Transverse colon (tissue), 4 donors: ENCODE measurements at regions not wholly inside any gene's neighbourhood (a gene's known extent, or its start where the extent isn't known, plus 50 kb on each side); places are given as distances from the start of the nearest gene placed in this dataset.
"Not testable (repeated sequence)": the region's sequence is repeated elsewhere in the genome, so short reads cannot be mapped to it uniquely, and the experiment has no call there.

Experiments
- DNase-seq: peaks from one replicate; pipeline ENCODE4 v3.0.0-alpha.2; 2019
- H3K27ac ChIP-seq, 4 donors: fragments of 200-600 bp; sonication (generic); 2 replicates each; pipeline ENCODE4 v1.5.1; 2016 to 2018; ENCODE audit warnings: inconsistent platforms in 4 of 4
- H3K27me3 ChIP-seq: fragments of 200-600 bp; sonication (generic); 2 replicates; pipeline ENCODE4 v1.5.1; 2017; ENCODE audit warnings: inconsistent platforms
- H3K36me3 ChIP-seq, 4 donors: fragments of 200-600 bp; sonication (generic); 2 replicates each; pipeline ENCODE4 v1.5.1; 2017 to 2019; ENCODE audit warnings: inconsistent platforms in 4 of 4
- H3K4me1 ChIP-seq, 4 donors: fragments of 200-600 bp; sonication (generic); 2 replicates each; pipeline ENCODE4 v1.5.1; 2017 to 2020; ENCODE audit warnings: inconsistent platforms in 4 of 4
- H3K4me3 ChIP-seq, 4 donors: fragments of 200-600 bp; sonication (generic); 1 replicate in 1 of 4; 2 replicates in 3 of 4; pipeline versions ENCODE4 v1.5.1 to v1.6.1; 2017 to 2019; ENCODE audit warnings: inconsistent platforms in 4 of 4
- H3K9me3 ChIP-seq, 2 donors: fragments of 200-600 bp; sonication (generic); 2 replicates each; pipeline ENCODE4 v1.5.1; 2017 to 2019; ENCODE audit warnings: inconsistent platforms in 2 of 2
- CTCF ChIP-seq, 5 experiments: fragments of 200-600 bp in 3 of 5; fragments of 450-650 bp in 2 of 5; sonication (generic) in 3 of 5; IDR thresholded peaks; 1 replicate in 2 of 5; 2 replicates in 3 of 5; pipeline ENCODE4 v1.5.1; 2016 to 2017; ENCODE audit warnings: antibody characterized with exemption in 5 of 5, inconsistent platforms in 3 of 5, mild to moderate bottlenecking in 2 of 5, moderate library complexity in 1 of 5
- EP300 ChIP-seq: sonication (generic); formaldehyde crosslinking; IDR thresholded peaks from one replicate; pipeline ENCODE4 v1.6.1; 2017; ENCODE audit warnings: antibody characterized with exemption, low read depth
- POLR2A ChIP-seq: fragments of 450-650 bp; IDR thresholded peaks from one replicate; pipeline ENCODE4 v1.6.1; 2016; ENCODE audit warnings: antibody characterized with exemption, mild to moderate bottlenecking, moderate library complexity
- POLR2AphosphoS5 ChIP-seq, 3 donors: sonication (generic); formaldehyde crosslinking; IDR thresholded peaks; one replicate each; pipeline ENCODE4 v1.6.1; 2016; ENCODE audit warnings: antibody characterized with exemption in 3 of 3
- WGBS, 2 donors: methylation state at CpG; one replicate each; pipeline ENCODE4 v1.1.5; 2018; ENCODE audit warnings: low coverage in 1 of 2; 5-methylcytosine and 5-hydroxymethylcytosine counted together
- in situ Hi-C, 4 donors: fragments of 200-750 bp; cut with MboI; loops; one replicate each; pipeline versions ENCODE4 v1.15.0 to v1.15.1; 2017; ENCODE audit warnings: low sequenced_read_pairs in 3 of 4, low pct_ligation_motif_present in 1 of 4, low pct_unique_long_range_greater_than_20kb in 1 of 4
- intact Hi-C: fragments of 100-400 bp; cut with DNase I; formaldehyde crosslinking; loops from one replicate; pipeline ENCODE4 v1.15.1; 2023; ENCODE audit warnings: low total_unique reads

GRCh38 chrX:4005281-4005680 lies 291.8 kb upstream of the PRKX start:
- DNase-seq: no peak
- no peaks in the 10 kb centered on the region for H3K4me1 ChIP-seq
- H3K27me3 ChIP-seq: no peaks in the 10 kb centered on the region
- no peak for TF ChIP-seq EP300
- TF ChIP-seq POLR2A: no peak
- no peak for TF ChIP-seq POLR2AphosphoS5 (IDR thresholded peaks at IDR 0.05)
- no peak for TF ChIP-seq CTCF (IDR thresholded peaks at IDR 0.05)
- H3K36me3 ChIP-seq: no peaks in the 10 kb centered on the region
- in situ Hi-C loops (no loop called here), intact Hi-C loops (no loop called here)
- H3K27ac ChIP-seq: no peak overlapping the region
- no peaks in the 10 kb centered on the region for H3K9me3 ChIP-seq
- 89 to 100% methylated on average over 2 to 5 of the region's 5 CpGs for WGBS, 2 donors
- no peak overlapping the region for H3K4me3 ChIP-seq

DNA sequence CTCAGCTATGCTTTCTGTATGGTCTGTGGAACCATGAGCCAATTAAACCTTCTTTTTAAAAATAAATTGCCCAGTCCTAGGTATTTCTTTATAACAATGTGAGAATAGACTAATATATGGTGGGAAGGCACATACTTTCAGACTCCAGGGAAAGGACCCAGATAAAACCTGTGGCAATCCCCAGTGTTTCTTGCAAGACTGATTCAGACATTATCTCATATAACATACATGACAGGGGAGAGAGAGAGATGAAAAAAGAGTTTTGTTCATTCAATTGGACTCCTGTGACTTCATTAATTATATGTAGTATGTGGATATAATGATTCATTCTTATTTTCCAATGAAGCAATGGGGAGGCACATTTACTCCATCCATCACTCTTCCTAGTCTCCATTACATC lies 291.4 kb upstream of the PRKX start:
- Histone ChIP-seq H3K4me1 (no peaks in the 10 kb centered on the region), H3K27ac (no peak overlapping the region), H3K27me3 (no peaks in the 10 kb centered on the region), H3K36me3 (no peaks in the 10 kb centered on the region), H3K4me3 (no peak overlapping the region), H3K9me3 (no peaks in the 10 kb centered on the region)
- intact Hi-C loops: no loop called here
- no peak for TF ChIP-seq POLR2A
- TF ChIP-seq CTCF (IDR thresholded peaks at IDR 0.05): no peak
- TF ChIP-seq EP300: no peak
- no peak for TF ChIP-seq POLR2AphosphoS5 (IDR thresholded peaks at IDR 0.05)
- in situ Hi-C loops: no loop called here
- no peak for DNase-seq

DNA sequence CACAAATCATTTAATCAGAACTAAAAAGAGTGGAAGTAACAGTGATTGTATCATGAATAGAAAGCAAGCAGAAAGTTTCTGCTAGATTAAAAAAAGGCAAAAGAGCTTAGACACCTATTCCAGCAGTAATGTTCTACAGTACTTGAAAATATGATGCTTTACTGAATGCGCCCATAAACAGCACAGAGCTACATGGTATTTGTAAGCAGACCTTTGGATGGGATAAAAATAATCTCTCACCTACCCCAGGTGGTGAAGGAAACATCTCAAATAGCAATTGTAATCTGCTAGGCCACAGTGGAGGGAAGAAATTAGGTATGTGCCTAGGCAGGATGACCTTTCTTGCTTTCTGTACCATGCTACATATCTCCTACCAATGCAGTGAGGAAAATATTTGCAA lies 280.9 kb upstream of the PRKX start:
- DNase-seq: no peak
- Histone ChIP-seq H3K9me3 (no peaks in the 10 kb centered on the region), H3K4me3 (no peak overlapping the region), H3K27me3 (no peaks in the 10 kb centered on the region), H3K36me3 (no peaks in the 10 kb centered on the region), H3K4me1 (no peaks in the 10 kb centered on the region), H3K27ac (no peak overlapping the region)
- in situ Hi-C loops: no loop called here
- intact Hi-C loops: no loop called here
- WGBS, 2 donors: 91% methylated on average over 1 of the region's 1 CpG; no CpG with 5 or more reads in 1 of the 2 donors
- TF ChIP-seq POLR2AphosphoS5 (IDR thresholded peaks at IDR 0.05): no peak
- no peak for TF ChIP-seq EP300
- TF ChIP-seq POLR2A: no peak
- TF ChIP-seq CTCF (IDR thresholded peaks at IDR 0.05): no peak

- DNase-seq: no peak
- 12% methylated on average over 1 of the region's 1 CpG; no CpG with 5 or more reads in 1 of the 2 donors for WGBS, 2 donors
- intact Hi-C loops (no loop called here), in situ Hi-C loops (no loop called here)
- no peak overlapping the region for H3K27ac ChIP-seq
- H3K27me3 ChIP-seq: no peaks in the 10 kb centered on the region
- H3K36me3 ChIP-seq: no peaks in the 10 kb centered on the region
- TF ChIP-seq POLR2AphosphoS5 (IDR thresholded peaks at IDR 0.05): no peak
- no peak for TF ChIP-seq POLR2A
- no peak for TF ChIP-seq CTCF (IDR thresholded peaks at IDR 0.05)
- TF ChIP-seq EP300: no peak
- H3K4me3 ChIP-seq: no peak overlapping the region
- no peaks in the 10 kb centered on the region for H3K4me1 ChIP-seq
- no peaks in the 10 kb centered on the region for H3K9me3 ChIP-seq
Measured at GRCh38 chrX:3990569-3990968, 277.1 kb upstream of the PRKX start.

GRCh38 chrX:3972104-3972858 lies 258.8 kb upstream of the PRKX start:
- H3K36me3 ChIP-seq, DNase-seq, H3K4me3 ChIP-seq, H3K27me3 ChIP-seq, in situ Hi-C loops, intact Hi-C loops, H3K4me1 ChIP-seq, H3K27ac ChIP-seq, H3K9me3 ChIP-seq: not testable (repeated sequence)
- WGBS, 2 donors: 71% methylated on average over 8 of the region's 8 CpGs; no CpG with 5 or more reads in 1 of the 2 donors
